Tibial artery (tissue), 4 donors: ENCODE measurements at regions not wholly inside any gene's neighbourhood (a gene's known extent, or its start where the extent isn't known, plus 50 kb on each side); places are given as distances from the start of the nearest gene placed in this dataset.

Experiments
- DNase-seq, 2 donors: peaks; one replicate each; pipeline ENCODE4 v3.0.0-alpha.2; 2019
- H3K27ac ChIP-seq, 2 donors: fragments of 200-600 bp; sonication (generic) in 1 of 2; 1 replicate in 1 of 2; 2 replicates in 1 of 2; pipeline ENCODE4 v1.5.1; 2018 to 2019; ENCODE audit warnings: mild to moderate bottlenecking in 1 of 2
- H3K27me3 ChIP-seq, 2 donors: fragments of 200-600 bp; sonication (generic) in 1 of 2; one replicate each; pipeline versions ENCODE4 v1.5.1 to v1.6.0; 2016 to 2019
- H3K36me3 ChIP-seq, 3 donors: fragments of 200-600 bp; sonication (generic) in 2 of 3; one replicate each; pipeline ENCODE4 v1.5.1; 2016 to 2019; ENCODE audit warnings: mild to moderate bottlenecking in 2 of 3
- H3K4me1 ChIP-seq, 4 donors: fragments of 200-600 bp; sonication (generic) in 2 of 4; 1 replicate in 3 of 4; 2 replicates in 1 of 4; pipeline ENCODE4 v1.5.1; 2016 to 2019
- H3K4me3 ChIP-seq, 2 donors: fragments of 200-600 bp; sonication (generic) in 1 of 2; 1 replicate in 1 of 2; 2 replicates in 1 of 2; pipeline ENCODE4 v1.5.1; 2018 to 2019; ENCODE audit warnings: mild to moderate bottlenecking in 2 of 2
- H3K9me3 ChIP-seq, 3 donors: fragments of 200-600 bp; sonication (generic) in 1 of 3; one replicate each; pipeline ENCODE4 v1.5.1; 2016 to 2019
- intact Hi-C: fragments of 100-400 bp; cut with DNase I; formaldehyde crosslinking; loops from one replicate; pipeline ENCODE4 v1.15.0; 2023; ENCODE audit warnings: low total_unique reads
- TF ChIP-seq, protein P1 (sequence below), 2 experiments: fragments of 200-600 bp in 1 of 2; fragments of 450-650 bp in 1 of 2; IDR thresholded peaks; one replicate each; pipeline ENCODE4 v1.5.1; 2017 to 2019; ENCODE audit warnings: antibody characterized with exemption in 2 of 2, mild to moderate bottlenecking in 1 of 2, moderate library complexity in 1 of 2

DNA sequence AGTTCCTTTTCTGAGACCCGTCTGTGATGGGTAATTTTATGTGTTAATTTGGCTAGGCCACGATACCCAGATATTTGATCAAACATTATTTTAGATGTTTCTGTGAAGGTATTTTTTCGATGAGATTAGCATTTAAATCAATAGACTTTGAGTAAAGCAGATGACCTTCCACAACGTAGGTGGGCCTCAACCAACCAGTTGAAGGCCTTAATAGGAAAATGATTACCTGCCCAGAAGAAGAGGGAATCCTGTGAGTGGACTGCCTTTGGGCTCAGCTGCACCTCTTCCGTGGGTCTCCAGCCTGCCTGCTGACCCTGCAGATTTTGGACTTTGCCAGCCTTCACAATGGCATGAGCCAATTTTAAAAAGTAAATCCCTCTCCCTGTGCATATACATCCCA is 61.6 kb upstream of the WSB1 start:
- TF ChIP-seq, protein P1, sequence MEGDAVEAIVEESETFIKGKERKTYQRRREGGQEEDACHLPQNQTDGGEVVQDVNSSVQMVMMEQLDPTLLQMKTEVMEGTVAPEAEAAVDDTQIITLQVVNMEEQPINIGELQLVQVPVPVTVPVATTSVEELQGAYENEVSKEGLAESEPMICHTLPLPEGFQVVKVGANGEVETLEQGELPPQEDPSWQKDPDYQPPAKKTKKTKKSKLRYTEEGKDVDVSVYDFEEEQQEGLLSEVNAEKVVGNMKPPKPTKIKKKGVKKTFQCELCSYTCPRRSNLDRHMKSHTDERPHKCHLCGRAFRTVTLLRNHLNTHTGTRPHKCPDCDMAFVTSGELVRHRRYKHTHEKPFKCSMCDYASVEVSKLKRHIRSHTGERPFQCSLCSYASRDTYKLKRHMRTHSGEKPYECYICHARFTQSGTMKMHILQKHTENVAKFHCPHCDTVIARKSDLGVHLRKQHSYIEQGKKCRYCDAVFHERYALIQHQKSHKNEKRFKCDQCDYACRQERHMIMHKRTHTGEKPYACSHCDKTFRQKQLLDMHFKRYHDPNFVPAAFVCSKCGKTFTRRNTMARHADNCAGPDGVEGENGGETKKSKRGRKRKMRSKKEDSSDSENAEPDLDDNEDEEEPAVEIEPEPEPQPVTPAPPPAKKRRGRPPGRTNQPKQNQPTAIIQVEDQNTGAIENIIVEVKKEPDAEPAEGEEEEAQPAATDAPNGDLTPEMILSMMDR (IDR thresholded peaks at IDR 0.05) = no peak
- no peaks in the 10 kb centered on the region for H3K9me3 ChIP-seq
- DNase-seq = no peak
- peaks cover 0 to 6% (median 0%) of the 10 kb centered on the region in 4 donors for H3K4me1 ChIP-seq
- H3K27me3 ChIP-seq = no peaks in the 10 kb centered on the region
- H3K36me3 ChIP-seq = no peaks in the 10 kb centered on the region
- intact Hi-C loops = loop anchor here (10.0 kb wide), 1 partner anchor 202 kb away; no protein-coding TSS in a partner anchor
- H3K27ac ChIP-seq = no peak overlapping the region
- no peak overlapping the region for H3K4me3 ChIP-seq

DNA sequence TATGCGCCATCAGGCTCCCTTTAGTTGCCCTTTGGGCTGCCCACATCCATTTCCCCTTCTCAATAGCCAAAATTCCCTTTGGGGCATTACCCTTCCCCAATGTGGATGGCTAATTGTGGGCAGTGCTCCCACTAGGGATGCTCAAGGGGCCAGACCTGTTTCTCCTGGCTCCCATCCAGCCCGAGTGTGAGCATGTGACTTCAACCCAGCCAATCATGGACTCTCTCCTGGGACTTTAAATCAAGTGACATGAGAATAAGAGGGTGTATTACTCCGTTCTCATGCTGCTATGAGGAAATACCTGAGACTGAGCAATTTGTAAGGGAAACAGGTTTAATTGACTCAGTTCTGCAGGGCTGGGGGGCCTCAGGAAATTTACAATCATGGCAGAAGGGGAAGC is 60.9 kb upstream of the WSB1 start:
- DNase-seq = no peak
- H3K9me3 ChIP-seq = no peaks in the 10 kb centered on the region
- H3K4me3 ChIP-seq = no peak overlapping the region
- H3K27ac ChIP-seq = no peak overlapping the region
- H3K4me1 ChIP-seq = peaks cover 0 to 6% (median 0%) of the 10 kb centered on the region in 4 donors
- H3K36me3 ChIP-seq = no peaks in the 10 kb centered on the region
- TF ChIP-seq, protein P1 (IDR thresholded peaks at IDR 0.05) = no peak
- no peaks in the 10 kb centered on the region for H3K27me3 ChIP-seq
- intact Hi-C loops = loop anchor here (10.0 kb wide), 1 partner anchor 202 kb away; no protein-coding TSS in a partner anchor

DNA sequence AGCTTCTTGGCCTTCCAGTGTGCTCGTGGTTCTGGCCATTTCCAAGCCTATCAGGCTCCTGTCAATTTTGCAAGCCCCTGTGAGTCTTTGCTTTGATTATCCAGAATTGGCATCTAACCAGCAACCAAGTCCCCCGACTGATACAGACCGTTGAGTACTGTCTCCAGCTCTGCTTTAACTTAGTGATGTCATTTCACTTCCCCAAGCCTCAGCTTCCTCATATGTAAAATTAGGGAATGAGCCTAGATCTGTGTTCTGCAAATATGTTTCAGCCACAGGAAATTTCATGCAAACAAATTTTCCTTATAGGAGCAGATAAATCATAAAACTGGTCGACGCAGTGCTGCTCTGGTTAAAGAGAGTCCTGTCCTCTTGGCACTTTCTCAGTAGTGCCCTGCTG is 60.1 kb upstream of the WSB1 start:
- H3K9me3 ChIP-seq = no peaks in the 10 kb centered on the region
- TF ChIP-seq, protein P1 (IDR thresholded peaks at IDR 0.05) = no peak
- H3K27me3 ChIP-seq = no peaks in the 10 kb centered on the region
- intact Hi-C loops = loop anchor here (10.0 kb wide), 1 partner anchor 201 kb away; no protein-coding TSS in a partner anchor
- no peak overlapping the region for H3K4me3 ChIP-seq
- H3K27ac ChIP-seq = no peak overlapping the region
- H3K4me1 ChIP-seq = peaks cover 0 to 6% (median 0%) of the 10 kb centered on the region in 4 donors
- no peak for DNase-seq
- no peaks in the 10 kb centered on the region for H3K36me3 ChIP-seq

DNA sequence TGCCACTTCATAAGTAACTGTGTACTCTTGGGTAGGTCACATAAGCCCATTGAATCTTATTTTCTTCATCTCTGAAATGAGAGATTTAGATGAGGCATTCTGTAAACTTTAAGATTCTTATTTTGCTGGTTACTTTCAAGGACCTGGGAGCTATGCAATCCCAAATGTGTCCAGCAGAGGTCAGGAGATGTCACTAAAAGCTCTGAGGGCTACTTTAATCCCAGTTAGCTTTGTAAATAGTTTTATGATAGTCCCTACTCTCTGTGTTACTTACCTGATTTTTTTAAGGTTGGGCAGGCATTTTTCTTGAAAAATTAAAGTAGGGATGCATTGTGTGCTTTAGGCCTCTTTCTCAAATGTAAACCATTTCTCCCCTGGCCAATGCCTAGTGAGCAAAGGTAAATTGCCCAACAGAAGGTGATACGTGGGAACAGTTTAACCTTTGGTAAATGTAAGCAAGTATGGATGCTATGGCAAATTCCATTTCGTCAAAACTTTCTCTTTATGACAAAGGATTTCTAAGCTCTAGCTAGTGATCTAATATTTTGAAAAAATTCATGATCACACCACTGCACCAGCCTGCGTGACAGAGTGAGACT is 57.1 kb upstream of the WSB1 start:
- H3K27ac ChIP-seq = peak overlapping the region in 1 of 2 donors; percentile 3
- peaks cover 0 to 30% (median 15%) of the 10 kb centered on the region in 4 donors for H3K4me1 ChIP-seq
- intact Hi-C loops = loop anchor here (2.0 to 10.0 kb wide), 4 partner anchors 96 to 364 kb away; no protein-coding TSS in a partner anchor
- no peak overlapping the region for H3K4me3 ChIP-seq
- DNase-seq = peak; percentile 85 to 86
- no peaks in the 10 kb centered on the region for H3K36me3 ChIP-seq
- TF ChIP-seq, protein P1 (IDR thresholded peaks at IDR 0.05) = peak; percentile 89 to 97
- no peaks in the 10 kb centered on the region for H3K9me3 ChIP-seq
- H3K27me3 ChIP-seq = no peaks in the 10 kb centered on the region

DNA sequence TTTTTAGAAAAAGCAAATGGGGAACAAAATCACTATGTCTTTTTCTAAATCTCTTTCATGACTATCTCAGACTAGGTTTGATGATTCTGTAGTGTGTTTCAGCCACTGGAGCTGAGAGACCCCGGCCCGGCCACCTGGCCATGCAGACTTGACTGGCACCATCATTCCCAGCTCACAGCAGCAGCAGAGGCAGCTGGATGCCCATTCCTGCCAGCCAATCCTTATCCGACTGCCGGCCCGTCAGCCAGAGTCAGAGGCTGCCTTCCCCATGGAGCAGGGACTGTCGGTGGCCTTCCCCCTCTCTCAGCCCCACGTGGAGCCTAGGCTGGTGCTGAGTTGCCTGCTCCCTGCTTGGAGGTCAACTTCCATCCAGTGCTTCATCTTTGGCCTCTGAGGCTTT is 56.0 kb upstream of the WSB1 start:
- DNase-seq = no peak
- Histone ChIP-seq H3K27ac (no peak overlapping the region), H3K36me3 (no peaks in the 10 kb centered on the region), H3K27me3 (no peaks in the 10 kb centered on the region), H3K4me1 (peaks cover 0 to 40% (median 24%) of the 10 kb centered on the region in 4 donors), H3K9me3 (no peaks in the 10 kb centered on the region), H3K4me3 (no peak overlapping the region)
- TF ChIP-seq, protein P1 (IDR thresholded peaks at IDR 0.05) = no peak
- intact Hi-C loops = loop anchor here (2.0 to 10.0 kb wide), 4 partner anchors 95 to 363 kb away; no protein-coding TSS in a partner anchor
